Progenitor cell of endocrine pancreas (in vitro differentiated cells): ENCODE measurements at regions not wholly inside any gene's neighbourhood (a gene's known extent, or its start where the extent isn't known, plus 50 kb on each side); places are given as distances from the start of the nearest gene placed in this dataset.

Source experiments
- DNase-seq: peaks from one replicate; pipeline ENCODE4 v3.0.0; 2021; ENCODE audit warnings: low spot score; ENCODE audit not compliant: unreplicated experiment
- H3K27ac Mint-ChIP-seq: 2 replicates; pipeline ENCODE4 v1.8.0; 2021; ENCODE audit warnings: mild to moderate bottlenecking, moderate library complexity, mixed read lengths
- H3K27me3 Mint-ChIP-seq: 2 replicates; pipeline ENCODE4 v1.8.0; 2021; ENCODE audit warnings: mixed read lengths
- H3K36me3 Mint-ChIP-seq: 2 replicates; pipeline ENCODE4 v1.8.0; 2022; ENCODE audit warnings: mixed read lengths; ENCODE audit not compliant: insufficient read depth
- H3K4me1 Mint-ChIP-seq: 2 replicates; pipeline ENCODE4 v1.8.0; 2021; ENCODE audit warnings: low read depth, mixed read lengths
- H3K4me3 Mint-ChIP-seq: 2 replicates; pipeline ENCODE4 v1.8.0; 2021; ENCODE audit warnings: low read depth, mild to moderate bottlenecking, moderate library complexity, mixed read lengths
- H3K9me3 Mint-ChIP-seq: 2 replicates; pipeline ENCODE4 v1.8.0; 2021; ENCODE audit warnings: low read depth, mixed read lengths
- TF ChIP-seq, protein P1 (sequence below): fragments of 200-600 bp; sonication (generic); IDR thresholded peaks from one replicate; pipeline ENCODE4 v1.5.0; 2021; ENCODE audit warnings: antibody characterized with exemption, mild to moderate bottlenecking; ENCODE audit not compliant: unreplicated experiment

DNA sequence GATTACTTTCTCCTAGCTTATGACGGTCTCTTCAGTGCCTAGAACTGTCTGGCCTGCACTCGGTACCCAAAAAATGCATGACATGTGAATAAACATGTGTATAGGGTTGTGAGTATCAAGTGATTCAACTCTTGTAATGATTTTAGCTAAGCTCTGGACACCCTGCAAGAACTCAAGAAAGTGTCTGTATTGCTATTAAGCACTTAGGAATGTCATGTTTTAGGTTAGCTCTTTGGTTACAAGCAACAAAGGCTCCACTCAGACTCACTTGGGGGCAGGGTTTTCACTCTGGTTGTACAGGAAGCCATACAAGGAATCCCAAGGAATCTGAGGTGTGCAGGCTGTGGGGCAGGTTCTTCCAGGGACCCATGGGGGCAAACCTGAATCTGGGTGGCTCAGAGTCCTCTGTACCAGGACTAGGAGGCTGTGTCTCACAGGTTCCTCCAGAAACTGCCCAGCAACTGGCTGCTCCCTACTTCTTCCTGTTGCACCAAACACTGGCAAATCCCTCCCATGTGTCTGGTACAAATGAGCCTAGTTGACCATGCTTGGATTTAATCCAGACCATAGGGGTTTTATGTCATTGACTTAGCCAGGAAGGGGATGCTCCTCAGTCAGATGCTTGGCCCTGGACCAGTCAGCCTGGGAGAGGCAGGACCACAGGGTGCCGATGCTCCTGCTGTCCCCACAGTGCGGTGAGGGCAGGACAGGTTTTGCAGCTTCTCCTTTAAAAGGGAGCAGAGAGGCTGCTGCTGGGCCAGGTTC is 77.9 kb upstream of the CDH4 start:
- Mint-ChIP-seq H3K27me3 (peaks cover 26% of the 10 kb centered on the region), H3K4me1 (peaks cover 13% of the 10 kb centered on the region), H3K9me3 (no peaks in the 10 kb centered on the region), H3K4me3 (no peak overlapping the region), H3K27ac (no peak overlapping the region), H3K36me3 (no peaks in the 10 kb centered on the region)
- DNase-seq: no peak
- TF ChIP-seq, protein P1, sequence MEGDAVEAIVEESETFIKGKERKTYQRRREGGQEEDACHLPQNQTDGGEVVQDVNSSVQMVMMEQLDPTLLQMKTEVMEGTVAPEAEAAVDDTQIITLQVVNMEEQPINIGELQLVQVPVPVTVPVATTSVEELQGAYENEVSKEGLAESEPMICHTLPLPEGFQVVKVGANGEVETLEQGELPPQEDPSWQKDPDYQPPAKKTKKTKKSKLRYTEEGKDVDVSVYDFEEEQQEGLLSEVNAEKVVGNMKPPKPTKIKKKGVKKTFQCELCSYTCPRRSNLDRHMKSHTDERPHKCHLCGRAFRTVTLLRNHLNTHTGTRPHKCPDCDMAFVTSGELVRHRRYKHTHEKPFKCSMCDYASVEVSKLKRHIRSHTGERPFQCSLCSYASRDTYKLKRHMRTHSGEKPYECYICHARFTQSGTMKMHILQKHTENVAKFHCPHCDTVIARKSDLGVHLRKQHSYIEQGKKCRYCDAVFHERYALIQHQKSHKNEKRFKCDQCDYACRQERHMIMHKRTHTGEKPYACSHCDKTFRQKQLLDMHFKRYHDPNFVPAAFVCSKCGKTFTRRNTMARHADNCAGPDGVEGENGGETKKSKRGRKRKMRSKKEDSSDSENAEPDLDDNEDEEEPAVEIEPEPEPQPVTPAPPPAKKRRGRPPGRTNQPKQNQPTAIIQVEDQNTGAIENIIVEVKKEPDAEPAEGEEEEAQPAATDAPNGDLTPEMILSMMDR: no peak

DNA sequence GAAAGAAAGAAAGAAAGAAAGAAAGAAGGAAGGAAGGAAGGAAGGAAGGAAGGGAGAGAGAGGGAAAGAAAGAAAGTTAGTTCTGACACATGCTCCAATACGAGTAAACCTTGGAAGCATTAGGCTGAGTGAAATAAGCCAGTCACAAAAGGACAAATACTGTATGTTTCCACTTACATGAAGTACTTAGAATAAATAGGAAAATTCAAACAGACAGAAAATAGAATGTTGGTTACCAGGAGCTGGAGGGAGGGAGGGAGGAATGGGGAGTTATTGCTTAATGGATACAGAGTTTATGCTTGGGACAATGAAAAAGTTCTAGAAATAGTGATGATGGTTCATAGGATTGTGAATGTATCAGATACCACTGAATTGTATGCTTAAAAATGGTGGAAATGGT is 75.2 kb upstream of the CDH4 start:
- Mint-ChIP-seq H3K4me1 (peaks cover 15% of the 10 kb centered on the region), H3K36me3 (no peaks in the 10 kb centered on the region), H3K27me3 (peaks cover 11% of the 10 kb centered on the region), H3K9me3 (no peaks in the 10 kb centered on the region), H3K27ac (no peak overlapping the region), H3K4me3 (no peak overlapping the region)
- DNase-seq: no peak
- TF ChIP-seq, protein P1: no peak

DNA sequence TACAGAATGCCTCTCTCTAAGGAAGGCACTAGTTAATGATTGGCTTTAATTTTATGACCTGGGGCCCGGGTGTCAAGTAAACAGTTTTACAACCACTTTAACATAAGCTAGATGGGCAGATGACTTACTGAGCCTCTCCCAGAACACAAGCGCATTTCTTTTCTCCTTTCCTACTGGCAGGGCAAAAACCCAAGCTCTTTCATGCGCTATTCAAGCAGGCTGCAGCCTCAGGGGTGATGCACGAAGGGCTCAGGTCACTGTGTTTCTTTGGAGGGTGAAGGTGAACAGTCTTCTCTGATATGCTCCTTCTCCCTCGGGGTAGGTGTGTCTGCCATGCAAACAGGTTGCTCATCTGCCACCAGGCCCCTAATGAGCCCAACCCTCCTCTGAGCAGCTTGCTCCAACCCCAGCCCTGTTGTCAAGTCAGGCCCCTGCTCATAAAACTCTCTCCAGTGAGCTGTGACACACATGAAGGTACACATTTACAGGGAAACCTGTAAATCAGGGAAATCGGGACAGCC is 73.5 kb upstream of the CDH4 start:
- no peaks in the 10 kb centered on the region for H3K9me3 Mint-ChIP-seq

DNA sequence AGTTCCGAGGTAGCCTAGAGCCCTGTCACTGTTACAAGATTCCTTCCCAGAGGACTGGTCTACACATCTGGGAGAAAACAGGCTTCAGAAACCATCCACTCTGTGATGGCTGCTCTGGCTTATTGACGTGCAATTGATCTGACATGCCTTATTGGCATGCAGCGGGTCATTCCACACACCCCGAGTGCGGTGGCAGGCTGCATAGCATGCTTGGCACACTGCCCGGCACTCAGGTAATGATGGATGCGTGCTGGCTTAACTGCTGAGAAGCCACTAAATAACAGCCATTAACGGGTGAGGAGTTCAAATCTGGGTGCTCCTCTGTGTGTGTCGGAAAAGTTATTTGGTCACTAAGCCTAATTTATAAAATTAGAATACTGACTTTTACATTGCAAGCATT is 67.9 kb upstream of the CDH4 start:
- H3K9me3 Mint-ChIP-seq: no peaks in the 10 kb centered on the region
- TF ChIP-seq, protein P1: no peak
- H3K4me1 Mint-ChIP-seq: peaks cover 15% of the 10 kb centered on the region
- H3K4me3 Mint-ChIP-seq: no peak overlapping the region
- H3K27me3 Mint-ChIP-seq: peaks cover 13% of the 10 kb centered on the region
- H3K27ac Mint-ChIP-seq: no peak overlapping the region
- no peaks in the 10 kb centered on the region for H3K36me3 Mint-ChIP-seq
- DNase-seq: no peak

More for the DNA sequence above, 73.5 kb upstream of the CDH4 start:
- Mint-ChIP-seq H3K4me3 (peak overlapping the region; percentile 23), H3K4me1 (peaks cover 22% of the 10 kb centered on the region), H3K27ac (peak overlapping the region; percentile 30), H3K36me3 (no peaks in the 10 kb centered on the region), H3K27me3 (peaks cover 11% of the 10 kb centered on the region)
- TF ChIP-seq, protein P1: no peak
- DNase-seq: no peak

DNA sequence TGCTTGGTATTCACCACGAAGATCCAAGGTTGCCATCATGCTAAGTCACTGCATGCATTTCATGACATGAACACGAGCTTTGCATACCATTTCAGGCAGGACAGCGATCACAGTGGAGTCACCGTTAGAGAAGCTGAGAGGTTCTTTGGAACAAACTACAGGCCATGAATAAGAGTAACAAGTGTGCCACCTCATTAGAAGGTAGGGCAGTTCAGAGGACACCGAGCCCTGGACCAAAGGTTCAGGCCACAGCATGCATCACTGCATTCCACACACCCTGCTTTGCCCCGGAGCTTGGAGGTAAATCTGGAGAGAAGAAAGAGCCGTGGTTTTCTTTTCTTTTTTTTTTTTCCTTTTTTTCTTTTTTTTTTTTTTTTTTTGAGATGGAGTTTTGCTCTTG is 66.9 kb upstream of the CDH4 start:
- Mint-ChIP-seq H3K27ac (no peak overlapping the region), H3K4me1 (peaks cover 13% of the 10 kb centered on the region)

More for the DNA sequence above, 66.9 kb upstream of the CDH4 start:
- H3K36me3 Mint-ChIP-seq: no peaks in the 10 kb centered on the region
- no peaks in the 10 kb centered on the region for H3K9me3 Mint-ChIP-seq
- DNase-seq: no peak
- peaks cover 13% of the 10 kb centered on the region for H3K27me3 Mint-ChIP-seq
- no peak overlapping the region for H3K4me3 Mint-ChIP-seq
- TF ChIP-seq, protein P1: no peak
